Osteocyte (in vitro differentiated cells): ENCODE measurements at regions not wholly inside any gene's neighbourhood (a gene's known extent, or its start where the extent isn't known, plus 50 kb on each side); places are given as distances from the start of the nearest gene placed in this dataset.

Experiments
- DNase-seq: peaks from one replicate; pipeline ENCODE4 v3.0.0; 2021; ENCODE audit warnings: mixed read lengths; ENCODE audit not compliant: unreplicated experiment; ENCODE audit errors: extremely low spot score
- H3K27ac Mint-ChIP-seq: one replicate; pipeline ENCODE4 v1.8.0; 2021; ENCODE audit warnings: mild to moderate bottlenecking, mixed read lengths; ENCODE audit not compliant: unreplicated experiment
- H3K27me3 Mint-ChIP-seq: one replicate; pipeline ENCODE4 v1.8.0; 2021; ENCODE audit warnings: mixed read lengths; ENCODE audit not compliant: unreplicated experiment
- H3K36me3 Mint-ChIP-seq: one replicate; pipeline ENCODE4 v1.8.0; 2021; ENCODE audit warnings: mixed read lengths; ENCODE audit not compliant: unreplicated experiment
- H3K4me1 Mint-ChIP-seq: one replicate; pipeline ENCODE4 v1.8.0; 2021; ENCODE audit warnings: mixed read lengths; ENCODE audit not compliant: unreplicated experiment
- H3K4me3 Mint-ChIP-seq: one replicate; pipeline ENCODE4 v1.8.0; 2021; ENCODE audit warnings: mild to moderate bottlenecking, moderate library complexity, mixed read lengths; ENCODE audit not compliant: unreplicated experiment
- H3K9me3 Mint-ChIP-seq: one replicate; pipeline ENCODE4 v1.8.0; 2021; ENCODE audit warnings: mixed read lengths; ENCODE audit not compliant: unreplicated experiment
- TF ChIP-seq, protein P1 (sequence below): fragments of 200-600 bp; sonication (generic); IDR thresholded peaks from 2 replicates; pipeline ENCODE4 v1.5.0; 2021; ENCODE audit warnings: antibody characterized with exemption, mild to moderate bottlenecking, moderate library complexity

DNA sequence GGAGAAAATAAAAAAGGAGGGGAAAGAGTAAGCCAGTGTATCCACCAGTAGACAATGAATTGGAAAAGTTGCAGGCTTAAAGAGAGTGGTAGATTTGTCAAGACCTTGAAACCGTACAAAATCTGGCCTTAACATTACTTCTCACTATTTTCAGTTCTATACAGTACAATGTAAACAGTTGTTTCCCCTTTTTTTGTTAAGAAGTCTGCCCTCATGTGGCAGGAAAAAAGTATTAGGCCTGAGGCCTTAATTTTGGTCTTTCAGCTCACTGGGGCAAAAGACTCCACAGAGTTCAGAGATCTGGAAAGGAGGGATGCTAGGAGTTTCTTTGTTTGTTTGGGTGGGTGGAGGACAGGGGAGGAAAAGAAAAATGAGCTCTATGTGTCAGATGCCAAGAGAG lies 92.8 kb upstream of the CCDC160 start:
- no peaks in the 10 kb centered on the region for H3K27me3 Mint-ChIP-seq
- TF ChIP-seq, protein P1, sequence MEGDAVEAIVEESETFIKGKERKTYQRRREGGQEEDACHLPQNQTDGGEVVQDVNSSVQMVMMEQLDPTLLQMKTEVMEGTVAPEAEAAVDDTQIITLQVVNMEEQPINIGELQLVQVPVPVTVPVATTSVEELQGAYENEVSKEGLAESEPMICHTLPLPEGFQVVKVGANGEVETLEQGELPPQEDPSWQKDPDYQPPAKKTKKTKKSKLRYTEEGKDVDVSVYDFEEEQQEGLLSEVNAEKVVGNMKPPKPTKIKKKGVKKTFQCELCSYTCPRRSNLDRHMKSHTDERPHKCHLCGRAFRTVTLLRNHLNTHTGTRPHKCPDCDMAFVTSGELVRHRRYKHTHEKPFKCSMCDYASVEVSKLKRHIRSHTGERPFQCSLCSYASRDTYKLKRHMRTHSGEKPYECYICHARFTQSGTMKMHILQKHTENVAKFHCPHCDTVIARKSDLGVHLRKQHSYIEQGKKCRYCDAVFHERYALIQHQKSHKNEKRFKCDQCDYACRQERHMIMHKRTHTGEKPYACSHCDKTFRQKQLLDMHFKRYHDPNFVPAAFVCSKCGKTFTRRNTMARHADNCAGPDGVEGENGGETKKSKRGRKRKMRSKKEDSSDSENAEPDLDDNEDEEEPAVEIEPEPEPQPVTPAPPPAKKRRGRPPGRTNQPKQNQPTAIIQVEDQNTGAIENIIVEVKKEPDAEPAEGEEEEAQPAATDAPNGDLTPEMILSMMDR = peak; percentile 67
- H3K4me1 Mint-ChIP-seq = peaks cover 2% of the 10 kb centered on the region
- no peak for DNase-seq
- no peak overlapping the region for H3K4me3 Mint-ChIP-seq
- no peaks in the 10 kb centered on the region for H3K36me3 Mint-ChIP-seq
- no peak overlapping the region for H3K27ac Mint-ChIP-seq
- no peaks in the 10 kb centered on the region for H3K9me3 Mint-ChIP-seq

DNA sequence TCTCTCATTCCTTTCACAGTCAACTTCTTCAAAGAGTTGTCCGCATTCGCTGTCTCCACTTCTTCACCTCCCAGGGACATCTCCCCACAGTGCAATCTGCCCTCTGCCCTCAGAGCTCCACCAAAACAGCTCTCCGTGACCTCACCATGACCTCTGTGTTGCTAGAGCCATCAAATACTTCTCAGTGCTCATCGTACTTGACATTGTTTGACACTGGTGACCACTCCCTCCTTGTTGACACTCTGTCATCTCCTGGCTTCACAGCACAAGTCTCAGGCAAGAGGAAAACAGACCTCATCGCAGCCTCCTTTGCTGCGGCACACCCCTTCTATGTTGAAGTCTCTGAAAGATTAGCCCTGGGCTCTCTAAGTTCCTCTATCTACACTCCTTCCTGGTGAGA lies 90.5 kb upstream of the CCDC160 start:
- TF ChIP-seq, protein P1 = no peak
- DNase-seq = no peak
- H3K27ac Mint-ChIP-seq = no peak overlapping the region
- H3K9me3 Mint-ChIP-seq = peaks cover 5% of the 10 kb centered on the region
- H3K36me3 Mint-ChIP-seq = no peaks in the 10 kb centered on the region
- peaks cover 2% of the 10 kb centered on the region for H3K4me1 Mint-ChIP-seq
- no peaks in the 10 kb centered on the region for H3K27me3 Mint-ChIP-seq
- H3K4me3 Mint-ChIP-seq = no peak overlapping the region

DNA sequence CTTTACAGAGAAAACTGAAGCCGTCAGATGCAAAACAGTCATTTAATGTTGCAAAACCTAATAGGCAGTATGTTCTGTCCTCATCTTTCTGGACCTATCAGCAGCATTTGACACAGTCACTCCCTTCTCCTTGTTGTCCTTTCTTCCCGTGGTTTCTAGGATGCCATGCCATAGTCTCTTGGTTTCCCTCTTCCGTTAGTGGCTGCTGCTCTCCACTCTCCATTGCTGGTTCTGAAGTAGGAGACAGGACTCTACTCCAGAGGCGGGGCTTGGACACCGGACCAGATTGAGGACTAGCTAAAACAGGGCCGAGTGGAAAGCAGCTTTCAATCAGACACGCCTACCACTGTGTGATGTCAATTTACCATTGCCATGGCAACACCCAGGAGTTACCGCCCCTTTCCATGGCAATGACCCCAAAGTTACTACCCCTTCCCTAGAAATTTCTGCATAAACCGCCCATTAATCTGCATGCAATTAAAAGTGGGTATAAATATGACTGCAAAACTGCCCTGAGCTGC lies 88.8 kb upstream of the CCDC160 start:
- H3K9me3 Mint-ChIP-seq = peaks cover 5% of the 10 kb centered on the region

DNA sequence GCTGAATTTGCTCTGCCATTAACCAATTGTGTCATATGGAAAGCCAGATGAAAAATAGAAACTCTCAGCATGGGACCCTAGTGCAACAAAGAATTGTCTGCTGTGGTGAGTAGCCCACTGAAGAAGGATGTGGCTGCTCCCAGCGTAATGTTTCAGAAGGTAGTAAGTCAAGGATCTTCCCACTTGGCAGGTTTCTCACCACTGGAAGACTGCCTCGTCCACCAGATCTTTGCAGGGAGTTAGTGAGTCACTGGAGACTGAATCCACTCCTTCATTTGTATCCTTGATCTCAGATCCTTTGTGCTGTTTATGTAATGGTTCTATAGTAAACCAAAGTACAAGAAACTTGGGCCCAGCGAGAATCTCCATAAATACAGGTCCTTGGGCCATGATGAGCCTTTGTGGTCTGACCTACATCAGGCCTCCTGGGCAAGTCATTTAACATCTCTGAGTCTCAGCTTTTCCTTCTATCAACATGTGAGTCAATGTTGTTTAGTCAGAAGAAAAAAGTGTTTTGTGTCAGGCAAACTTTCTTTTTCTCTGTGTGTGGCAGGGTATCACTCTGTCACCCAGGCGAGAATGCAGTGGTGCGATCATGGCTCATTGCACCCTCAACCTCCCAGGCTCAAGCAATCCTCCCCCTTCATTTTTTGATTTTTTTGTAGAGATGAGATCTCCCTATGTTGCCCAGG lies 78.0 kb upstream of the CCDC160 start:
- Mint-ChIP-seq H3K36me3 (no peaks in the 10 kb centered on the region), H3K27ac (no peak overlapping the region), H3K27me3 (no peaks in the 10 kb centered on the region), H3K9me3 (no peaks in the 10 kb centered on the region), H3K4me1 (no peaks in the 10 kb centered on the region), H3K4me3 (no peak overlapping the region)
- TF ChIP-seq, protein P1 = no peak
- no peak for DNase-seq

More for the DNA sequence above, 88.8 kb upstream of the CCDC160 start:
- peaks cover 2% of the 10 kb centered on the region for H3K4me1 Mint-ChIP-seq
- H3K27ac Mint-ChIP-seq = no peak overlapping the region
- no peaks in the 10 kb centered on the region for H3K36me3 Mint-ChIP-seq
- DNase-seq = no peak
- no peak overlapping the region for H3K4me3 Mint-ChIP-seq
- no peaks in the 10 kb centered on the region for H3K27me3 Mint-ChIP-seq
- TF ChIP-seq, protein P1 = no peak

DNA sequence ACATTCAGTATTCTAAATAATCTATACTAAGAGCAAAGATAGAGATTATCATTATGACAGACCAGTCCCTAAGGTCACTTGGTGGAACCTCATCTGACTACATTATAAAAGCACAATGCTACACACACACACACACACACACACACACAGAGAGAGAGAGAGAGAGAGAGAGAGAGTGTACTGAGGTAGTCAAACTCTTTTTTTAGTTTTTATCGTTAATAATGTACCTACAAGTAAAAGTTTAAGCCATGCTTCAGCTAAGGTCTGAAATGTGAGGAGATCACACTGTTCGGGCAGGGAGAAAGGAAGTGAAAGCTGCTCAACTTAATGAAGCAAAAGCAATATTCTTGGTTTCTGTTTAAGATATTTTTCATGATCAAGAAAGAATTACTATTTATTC lies 75.8 kb upstream of the CCDC160 start:
- TF ChIP-seq, protein P1 = no peak
- Mint-ChIP-seq H3K27ac (no peak overlapping the region), H3K36me3 (no peaks in the 10 kb centered on the region), H3K9me3 (no peaks in the 10 kb centered on the region), H3K27me3 (peaks cover 2% of the 10 kb centered on the region), H3K4me3 (no peak overlapping the region), H3K4me1 (no peaks in the 10 kb centered on the region)
- DNase-seq = no peak
